ENCODE measurements at regions not wholly inside any gene's neighbourhood (a gene's known extent, or its start where the extent isn't known, plus 50 kb on each side); places are given as distances from the start of the nearest gene placed in this dataset.

DNA sequence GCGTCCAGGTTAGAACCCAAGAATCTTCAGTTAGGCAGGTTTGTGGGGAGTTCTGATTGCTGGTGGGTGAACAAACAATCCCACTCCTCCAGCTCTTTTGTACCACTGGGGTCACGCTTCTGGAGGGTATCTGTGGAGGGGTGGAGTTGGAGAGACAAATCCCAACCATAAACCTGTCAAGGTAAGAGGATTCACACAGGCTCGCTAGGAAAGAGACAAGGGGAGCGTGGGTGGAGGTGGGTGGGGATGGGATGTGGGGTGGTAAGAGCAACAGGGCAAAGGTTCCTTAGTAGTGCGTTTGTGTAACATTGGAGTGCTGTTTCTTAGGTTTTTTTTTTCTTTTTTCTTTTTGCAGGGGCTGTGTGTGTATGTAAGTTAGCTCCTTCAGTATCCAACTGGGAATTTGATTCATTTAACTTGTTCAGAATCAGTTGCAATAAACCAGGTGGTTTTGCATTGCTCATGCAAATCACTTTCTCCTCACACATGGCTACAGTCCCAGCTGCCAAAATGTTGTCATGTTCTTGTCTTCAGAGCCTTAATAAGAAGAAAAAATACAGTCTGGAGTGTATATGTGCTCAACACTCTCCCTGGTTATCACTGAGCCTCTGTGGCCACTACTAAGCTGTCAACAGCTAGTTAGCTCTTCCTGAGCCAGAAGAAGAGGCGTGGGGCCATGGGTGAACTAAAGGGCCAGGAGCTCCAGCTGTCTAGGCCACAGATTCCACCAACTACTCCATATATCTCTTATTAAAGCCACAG is 164.0 kb upstream of the RAD23B start:
- DNase-seq (ENCODE audit: low spot score) (no peak), FAIRE-seq (no peak)

- DNase-seq (ENCODE audit: low spot score), result no peak
- no peak for FAIRE-seq
Observed at GRCh38 chr9:107119735-107120134, 163.3 kb upstream of the RAD23B start.

GRCh38 chr9:107123389-107123788 is 159.7 kb upstream of the RAD23B start:
- DNase-seq (ENCODE audit: low spot score) (no peak), FAIRE-seq (no peak)

DNA sequence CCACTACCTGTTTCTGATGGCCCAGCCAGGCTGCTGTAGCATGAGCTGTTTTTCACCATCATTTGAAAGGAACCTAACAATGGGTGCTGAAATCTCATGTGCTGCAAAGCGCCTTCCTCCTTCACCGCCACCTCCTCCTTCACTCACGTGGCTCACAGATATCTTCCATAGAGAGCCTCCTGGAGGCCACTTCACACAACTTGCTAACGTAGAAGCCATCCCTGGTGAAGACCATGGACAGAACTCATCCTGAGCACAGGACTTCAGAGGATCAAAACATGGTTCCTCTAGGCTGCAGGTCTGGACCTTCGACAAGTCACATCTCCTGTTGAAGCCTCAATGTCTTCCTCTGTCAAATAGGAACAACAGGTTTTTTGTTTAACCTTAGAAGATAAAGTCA is 155.5 kb upstream of the RAD23B start:
- FAIRE-seq, result no peak
- no peak for DNase-seq (ENCODE audit: low spot score)

GRCh38 chr9:107131108-107131799 is 151.8 kb upstream of the RAD23B start:
- DNase-seq (ENCODE audit: low spot score), result peak; percentile 28
- no peak for FAIRE-seq

DNA sequence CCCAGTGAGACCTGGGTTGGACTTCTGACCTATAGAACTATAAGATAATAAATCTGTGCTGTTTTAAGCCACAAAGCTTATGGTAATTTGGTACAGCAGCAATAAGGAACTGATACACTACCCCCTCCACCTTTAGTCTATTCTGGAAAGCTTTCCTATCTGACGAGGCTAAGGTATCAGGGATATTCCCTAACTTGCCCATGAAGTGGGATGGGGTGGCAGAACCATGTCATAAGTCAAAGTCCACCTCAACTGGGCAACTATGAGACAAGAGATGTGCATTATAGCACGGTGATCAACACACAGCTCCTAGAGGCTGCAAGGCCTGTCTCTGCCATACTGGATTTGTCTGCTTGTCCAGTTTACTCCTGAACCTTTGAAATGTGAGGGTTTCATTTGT is 146.8 kb upstream of the RAD23B start:
- DNase-seq (ENCODE audit: low spot score), result no peak
- FAIRE-seq, result no peak

DNA sequence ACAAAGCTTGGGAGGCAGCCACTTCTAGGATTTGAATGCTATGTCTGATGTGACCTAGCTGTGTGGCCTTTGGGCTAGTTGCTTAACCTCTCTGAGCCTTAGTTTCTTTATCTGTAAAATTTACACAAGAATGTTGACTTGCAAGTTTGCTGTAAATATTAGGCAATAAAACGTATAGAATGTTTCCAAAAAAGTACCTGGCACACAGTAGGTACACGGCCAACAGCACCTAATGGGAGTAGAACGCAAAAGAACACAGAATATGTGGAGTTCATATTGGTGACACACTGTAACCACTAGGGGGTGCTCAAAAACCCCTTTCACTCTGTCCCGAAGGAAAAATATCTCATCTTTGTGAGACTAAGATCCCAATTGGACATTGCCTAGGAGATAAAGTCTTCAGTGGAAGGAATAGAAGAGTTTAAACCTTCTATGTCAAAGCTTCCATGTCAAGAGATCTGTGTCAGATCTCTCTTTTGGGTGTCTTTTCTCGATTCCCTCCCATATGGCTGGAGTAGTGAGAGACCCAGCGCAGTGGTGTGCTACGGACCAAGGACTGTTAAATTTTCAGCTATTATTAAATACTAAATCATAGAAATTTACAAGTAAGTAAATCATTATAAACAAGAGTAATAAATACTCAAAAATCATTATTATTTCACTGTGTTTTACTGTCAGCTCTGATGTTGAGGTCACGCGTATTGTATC is 145.4 kb upstream of the RAD23B start:
- FAIRE-seq (no peak), DNase-seq (ENCODE audit: low spot score) (peak; percentile 45)

- FAIRE-seq (no peak), DNase-seq (ENCODE audit: low spot score) (no peak)
Observed at GRCh38 chr9:107138261-107138992, 144.7 kb upstream of the RAD23B start.

DNA sequence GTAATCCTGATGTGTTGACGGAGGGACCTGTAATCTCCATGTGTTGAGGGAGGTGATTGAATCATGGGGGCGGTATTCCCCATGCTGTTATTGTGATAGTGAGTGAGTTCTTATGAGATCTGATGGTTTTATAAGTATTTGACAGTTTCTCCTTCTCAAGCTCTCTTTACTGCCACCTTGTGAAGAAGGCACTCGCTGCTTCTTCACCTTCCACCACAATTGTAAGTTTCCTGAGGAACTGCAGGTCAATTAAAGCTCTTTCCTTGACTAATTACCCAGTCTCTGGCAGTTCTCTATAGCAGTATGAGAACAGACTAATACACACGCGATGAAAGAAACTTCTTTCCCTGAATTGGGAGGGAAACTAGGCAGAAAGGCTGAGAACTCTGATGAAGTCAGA is 141.1 kb upstream of the RAD23B start:
- FAIRE-seq, result no peak
- DNase-seq (ENCODE audit: low spot score), result no peak

- FAIRE-seq (no peak), DNase-seq (ENCODE audit: low spot score) (no peak)
Observed at GRCh38 chr9:107142430-107142829, 140.6 kb upstream of the RAD23B start.

DNA sequence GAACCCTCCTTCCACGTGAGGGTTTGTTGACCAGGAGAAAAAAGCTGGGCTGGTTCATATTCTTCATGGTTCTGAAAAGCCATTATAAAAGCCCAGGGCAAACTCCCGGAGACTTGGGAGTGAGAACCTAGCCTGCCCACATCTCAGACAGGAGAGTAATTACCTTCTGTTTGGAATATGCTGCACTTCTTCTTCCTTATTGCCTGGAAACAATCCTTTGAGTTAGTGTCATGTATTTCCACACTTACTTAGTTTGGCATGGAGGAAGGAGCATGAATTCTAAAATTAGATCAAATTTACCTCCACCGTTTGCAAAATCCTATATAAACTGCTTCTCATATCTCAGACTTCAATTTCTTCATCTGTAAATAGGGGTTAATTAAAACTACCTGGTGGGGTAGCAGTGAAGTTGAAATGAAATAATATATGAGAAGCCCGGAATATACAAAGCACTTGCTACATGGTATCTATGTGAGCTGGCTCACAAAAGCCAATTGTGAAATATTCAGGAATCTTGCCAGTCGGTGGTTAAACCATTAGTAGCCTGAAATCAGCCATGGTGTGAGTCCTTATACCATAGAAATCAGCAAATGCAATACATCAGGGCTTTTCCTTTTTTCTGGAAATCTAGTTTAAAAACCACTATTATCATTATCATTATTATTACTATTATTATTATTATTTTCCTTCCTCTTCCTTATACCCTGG is 140.0 kb upstream of the RAD23B start:
- no peak for DNase-seq (ENCODE audit: low spot score)
- no peak for FAIRE-seq

GRCh38 chr9:107144475-107144874 is 138.6 kb upstream of the RAD23B start:
- DNase-seq (ENCODE audit: low spot score) (no peak), FAIRE-seq (no peak)

GRCh38 chr9:107147134-107147533 is 135.9 kb upstream of the RAD23B start:
- FAIRE-seq, result no peak
- DNase-seq (ENCODE audit: low spot score), result no peak

- FAIRE-seq (no peak), DNase-seq (ENCODE audit: low spot score) (no peak)
Observed at GRCh38 chr9:107148216-107148615, 134.9 kb upstream of the RAD23B start.

GRCh38 chr9:107149756-107150155 is 133.3 kb upstream of the RAD23B start:
- DNase-seq (ENCODE audit: low spot score) (no peak), FAIRE-seq (no peak)

GRCh38 chr9:107153336-107153735 is 129.7 kb upstream of the RAD23B start:
- DNase-seq (ENCODE audit: low spot score), result peak; percentile 14
- FAIRE-seq, result no peak

DNA sequence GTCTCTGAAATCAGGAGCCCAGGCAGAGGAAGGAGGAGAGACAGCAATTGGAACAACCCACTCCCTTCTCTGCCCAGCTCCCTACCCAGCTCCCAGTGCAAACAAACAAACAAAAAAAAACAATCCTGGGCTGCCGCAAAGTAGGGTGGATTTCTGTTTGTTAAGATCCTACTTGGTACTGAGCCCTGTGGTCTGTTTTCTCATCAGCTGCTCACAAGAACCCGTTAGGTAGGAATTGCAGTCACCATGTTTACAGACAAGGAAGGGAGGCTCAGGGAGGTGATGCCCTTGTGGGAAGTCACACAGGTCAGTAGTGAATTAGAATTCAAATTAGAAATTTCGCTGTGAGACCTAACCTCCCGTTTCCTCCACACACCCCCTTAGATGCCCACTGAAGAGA is 128.8 kb upstream of the RAD23B start:
- DNase-seq (ENCODE audit: low spot score), result no peak
- FAIRE-seq, result no peak

GRCh38 chr9:107154766-107155165 is 128.3 kb upstream of the RAD23B start:
- FAIRE-seq, result no peak
- DNase-seq (ENCODE audit: low spot score), result no peak

DNA sequence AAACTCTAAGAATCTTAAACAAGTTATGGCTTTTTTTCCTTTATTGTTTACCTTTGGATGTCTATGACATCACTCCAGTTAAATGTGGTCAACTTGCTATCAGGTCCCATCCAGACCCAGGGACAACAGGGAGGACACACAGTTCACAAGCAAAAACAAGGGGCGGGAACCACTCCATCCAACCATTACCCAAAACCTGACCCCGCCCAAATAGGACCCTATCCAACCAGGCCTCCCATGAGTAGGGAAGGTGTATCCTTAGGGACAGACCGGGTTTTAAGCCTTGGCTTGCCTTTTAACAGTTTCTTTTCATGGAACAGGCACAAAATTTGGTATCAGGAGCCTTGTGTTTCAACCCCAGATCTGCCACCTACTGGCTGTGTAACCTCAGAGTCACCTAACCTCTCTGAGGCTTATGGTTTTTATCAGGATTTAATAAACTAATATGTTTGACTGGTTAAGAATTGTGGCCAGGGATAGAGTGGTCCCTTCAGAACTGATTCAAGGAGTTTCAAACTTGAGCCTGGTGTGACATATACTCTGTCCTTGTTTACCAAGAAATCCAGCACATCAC is 127.7 kb upstream of the RAD23B start:
- DNase-seq (ENCODE audit: low spot score) (no peak), FAIRE-seq (no peak)

DNA sequence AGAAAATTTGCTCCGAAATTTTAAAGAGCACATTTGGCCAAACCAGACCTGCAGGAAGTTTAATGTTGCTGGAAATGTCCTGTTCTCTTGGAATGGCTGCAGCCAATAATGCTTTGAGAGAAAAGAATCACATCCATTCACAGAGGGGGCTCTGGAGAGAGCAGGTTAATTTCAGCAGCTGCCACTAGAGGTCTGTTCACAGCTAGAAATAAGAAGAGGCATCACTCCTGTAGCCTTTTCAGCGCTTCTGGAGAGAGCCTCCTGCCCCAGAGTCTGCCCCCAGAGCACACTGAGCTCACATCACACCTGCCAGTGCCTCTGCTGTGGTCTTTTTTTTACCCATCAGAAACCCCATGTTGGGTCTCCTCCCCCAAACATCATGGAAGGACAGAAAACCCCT is 124.8 kb upstream of the RAD23B start:
- no peak for FAIRE-seq

GRCh38 chr9:107161338-107161737 is 121.7 kb upstream of the RAD23B start:
- DNase-seq (ENCODE audit: low spot score) (no peak), FAIRE-seq (no peak)

More for the DNA sequence above, 124.8 kb upstream of the RAD23B start:
- peak; percentile 26 for DNase-seq (ENCODE audit: low spot score)
